OCI-LY7 (cell line): ENCODE measurements at regions not wholly inside any gene's neighbourhood (a gene's known extent, or its start where the extent isn't known, plus 50 kb on each side); places are given as distances from the start of the nearest gene placed in this dataset.

Experiments
- BruUV-seq: library from RNA; stranded (reverse); fragments of 400-500 nt; replicated peaks from 2 replicates; lab custom pipeline; 2021; lab: Mats Ljungman, UMichigan
- CTCF ChIA-PET: fragments of 300-600 bp; sonication (Branson Sonifier 250); formaldehyde crosslinking; loops from one replicate; lab custom pipeline; 2022; ENCODE audit warnings: antibody characterized with exemption; ENCODE audit not compliant: unreplicated experiment; lab: Charles Lee
- POLR2A ChIA-PET: fragments of 300-600 bp; sonication (Branson Sonifier 250); formaldehyde crosslinking; loops from one replicate; lab custom pipeline; 2022; ENCODE audit warnings: antibody characterized with exemption; lab: Charles Lee
- DNase-seq: peaks from one replicate; pipeline ENCODE4 v3.0.0-alpha.2; 2015; ENCODE audit warnings: low spot score
- H2AFZ ChIP-seq: fragments of 200-600 bp; sonication (generic), shearing (Covaris generic); 2 replicates; pipeline ENCODE4 v1.6.1; 2014; ENCODE audit warnings: mild to moderate bottlenecking, antibody characterized with exemption, low read length, moderate library complexity
- H3K27ac ChIP-seq: fragments of 200-600 bp; sonication (generic); 2 replicates; pipeline ENCODE4 v1.5.1; 2014; ENCODE audit warnings: mixed run types, low read depth, mild to moderate bottlenecking, moderate library complexity, low read length, inconsistent platforms; ENCODE audit not compliant: poor library complexity, severe bottlenecking
- H3K36me3 ChIP-seq: fragments of 200-600 bp; sonication (generic); 2 replicates; pipeline ENCODE4 v1.6.1; 2014; ENCODE audit warnings: mild to moderate bottlenecking, antibody characterized with exemption, low read length, moderate library complexity, mixed read lengths; ENCODE audit not compliant: insufficient read depth
- H3K4me1 ChIP-seq: fragments of 200-600 bp; sonication (generic); 2 replicates; pipeline ENCODE4 v1.5.1; 2014; ENCODE audit warnings: mild to moderate bottlenecking, low read length; ENCODE audit not compliant: insufficient read depth, poor library complexity, severe bottlenecking
- H3K4me2 ChIP-seq: fragments of 200-600 bp; sonication (generic); 2 replicates; pipeline ENCODE4 v1.6.1; 2014; ENCODE audit warnings: mild to moderate bottlenecking, low read length
- H3K4me3 ChIP-seq: fragments of 200-600 bp; sonication (generic); 2 replicates; pipeline ENCODE4 v1.5.1; 2014; ENCODE audit warnings: mild to moderate bottlenecking, low read depth, low read length; ENCODE audit not compliant: poor library complexity, severe bottlenecking
- H3K79me2 ChIP-seq: fragments of 200-600 bp; sonication (generic); 2 replicates; pipeline ENCODE4 v1.6.1; 2016; ENCODE audit warnings: low read depth, mild to moderate bottlenecking, low read length, moderate library complexity, mixed read lengths; ENCODE audit not compliant: insufficient read depth
- H3K9me2 ChIP-seq: fragments of 200-600 bp; sonication (generic); 2 replicates; pipeline ENCODE4 v1.6.1; 2016; ENCODE audit warnings: mild to moderate bottlenecking, low read length, mixed read lengths; ENCODE audit not compliant: insufficient read depth
- H3K9me3 ChIP-seq: fragments of 200-600 bp; sonication (generic); 2 replicates; pipeline ENCODE4 v1.6.1; 2014; ENCODE audit warnings: mild to moderate bottlenecking, mixed run types, low read length, mixed read lengths
- H4K20me1 ChIP-seq: fragments of 200-600 bp; sonication (generic); 2 replicates; pipeline ENCODE4 v1.6.1; 2014; ENCODE audit warnings: mild to moderate bottlenecking, antibody characterized with exemption, low read length, moderate library complexity, mixed read lengths; ENCODE audit not compliant: insufficient read depth
- CTCF ChIP-seq: fragments of 200-600 bp; sonication (generic); conservative IDR thresholded peaks from 2 replicates; pipeline ENCODE4 v1.5.1; 2014; ENCODE audit warnings: mild to moderate bottlenecking, antibody characterized with exemption, low read length, moderate library complexity, mixed read lengths
- EZH2phosphoT487 ChIP-seq: fragments of 200-600 bp; sonication (generic); IDR thresholded peaks from 2 replicates; pipeline ENCODE4 v1.6.1; 2018; ENCODE audit warnings: low read depth, borderline replicate concordance, mild to moderate bottlenecking, mixed run types, antibody characterized with exemption, low read length, moderate library complexity, mixed read lengths
- intact Hi-C: fragments of 100-400 bp; cut with micrococcal nuclease; formaldehyde crosslinking; loops from one replicate; pipeline ENCODE4 v1.10.0; 2022; ENCODE audit not compliant: unreplicated experiment

GRCh38 chr2:120787111-120787821 is 51.6 kb downstream of the GLI2 start:
- no peak overlapping the region for H3K4me2 ChIP-seq
- H2AFZ ChIP-seq = no peak overlapping the region
- CTCF ChIA-PET = no interaction called here
- H3K9me3 ChIP-seq = no peaks in the 10 kb centered on the region
- H3K4me3 ChIP-seq = no peak overlapping the region
- H3K9me2 ChIP-seq = no peaks in the 10 kb centered on the region
- H3K79me2 ChIP-seq = no peaks in the 10 kb centered on the region
- intact Hi-C loops = no loop called here
- POLR2A ChIA-PET = no interaction called here
- H3K36me3 ChIP-seq = no peaks in the 10 kb centered on the region
- DNase-seq = no peak
- H3K4me1 ChIP-seq = no peaks in the 10 kb centered on the region
- no peak for TF ChIP-seq CTCF
- TF ChIP-seq EZH2phosphoT487 = no peak
- no TSS peak for BruUV-seq
- H3K27ac ChIP-seq = no peak overlapping the region
- H4K20me1 ChIP-seq = no peaks in the 10 kb centered on the region

- Histone ChIP-seq H3K4me2 (no peak overlapping the region), H3K9me2 (no peaks in the 10 kb centered on the region), H3K9me3 (no peaks in the 10 kb centered on the region), H3K4me1 (no peaks in the 10 kb centered on the region), H4K20me1 (no peaks in the 10 kb centered on the region), H3K27ac (no peak overlapping the region), H3K36me3 (no peaks in the 10 kb centered on the region), H3K4me3 (no peak overlapping the region), H2AFZ (no peak overlapping the region), H3K79me2 (no peaks in the 10 kb centered on the region)
- ChIA-PET POLR2A (no interaction called here), CTCF (no interaction called here)
- DNase-seq = no peak
- no TSS peak for BruUV-seq
- TF ChIP-seq CTCF (no peak), EZH2phosphoT487 (no peak)
- intact Hi-C loops = no loop called here
Observed at GRCh38 chr2:120787822-120788700, 52.4 kb downstream of the GLI2 start.
